Activated CD4-positive, alpha-beta memory T cell treated with anti-CD3 and anti-CD28 coated beads for 36 hours (primary cell): ENCODE measurements at regions not wholly inside any gene's neighbourhood (a gene's known extent, or its start where the extent isn't known, plus 50 kb on each side); places are given as distances from the start of the nearest gene placed in this dataset.

ENCODE experiments used
- CTCF ChIA-PET: fragments of 350-600 bp; sonication (Branson Sonifier 250); formaldehyde crosslinking; loops from one replicate; lab custom pipeline; 2021; ENCODE audit warnings: antibody characterized with exemption, inconsistent platforms; lab: Charles Lee
- POLR2A ChIA-PET: fragments of 350-600 bp; sonication (Branson Sonifier 250); formaldehyde crosslinking; loops from one replicate; lab custom pipeline; 2021; ENCODE audit warnings: antibody characterized with exemption; lab: Charles Lee
- DNase-seq: peaks from one replicate; pipeline ENCODE4 v3.0.0-alpha.2; 2020
- H3K27ac Mint-ChIP-seq: one replicate; pipeline ENCODE4 v1.8.0; 2021; ENCODE audit warnings: mixed read lengths
- H3K27me3 Mint-ChIP-seq: one replicate; pipeline ENCODE4 v1.8.0; 2021; ENCODE audit warnings: mixed read lengths
- H3K36me3 Mint-ChIP-seq: one replicate; pipeline ENCODE4 v1.8.0; 2021; ENCODE audit warnings: mixed read lengths
- H3K4me1 Mint-ChIP-seq: one replicate; pipeline ENCODE4 v1.8.0; 2021; ENCODE audit warnings: low read depth, mixed read lengths
- H3K4me3 Mint-ChIP-seq: one replicate; pipeline ENCODE4 v1.8.0; 2021; ENCODE audit warnings: mild to moderate bottlenecking, mixed read lengths
- H3K9me3 Mint-ChIP-seq: one replicate; pipeline ENCODE4 v1.8.0; 2021; ENCODE audit warnings: mixed read lengths
- intact Hi-C: fragments of 100-400 bp; cut with micrococcal nuclease; formaldehyde crosslinking; loops from one replicate; pipeline ENCODE4 v1.15.1; 2023

DNA sequence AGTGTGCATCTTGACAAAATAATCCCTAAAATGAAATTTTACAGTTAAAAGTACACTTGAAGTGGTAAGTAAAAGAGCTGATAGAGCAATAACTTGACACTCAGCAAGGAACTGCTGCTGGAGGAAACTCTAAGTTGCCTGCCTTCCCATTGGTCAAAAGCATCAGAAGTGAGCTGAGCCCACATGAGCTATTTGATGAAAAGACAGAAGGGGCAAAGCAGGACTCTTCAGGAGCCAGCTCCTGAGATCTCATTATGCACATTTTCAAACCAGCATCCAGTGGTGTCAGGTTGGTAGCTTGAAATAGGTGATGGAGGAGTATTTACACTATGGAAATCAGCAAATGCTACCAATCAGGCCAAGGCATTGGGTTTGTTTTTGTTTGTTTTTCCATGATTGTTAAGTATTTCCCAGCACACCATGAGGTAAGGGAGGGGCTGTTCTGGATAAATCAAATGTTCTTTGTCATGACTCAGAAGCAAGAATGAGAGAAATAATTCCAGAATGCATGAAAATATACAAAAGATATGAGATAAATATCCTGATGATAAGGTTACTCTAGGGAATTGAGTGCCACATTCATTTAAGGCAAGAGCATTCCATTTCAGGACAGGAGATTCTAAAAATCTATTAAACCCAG lies 316.6 kb downstream of the SNX13 start:
- Mint-ChIP-seq H3K27me3 (no peaks in the 10 kb centered on the region), H3K4me3 (no peak overlapping the region), H3K27ac (no peak overlapping the region), H3K9me3 (no peaks in the 10 kb centered on the region), H3K36me3 (no peaks in the 10 kb centered on the region), H3K4me1 (no peaks in the 10 kb centered on the region)
- DNase-seq: no peak
- intact Hi-C loops: no loop called here
- POLR2A ChIA-PET: no interaction called here
- CTCF ChIA-PET: interaction anchor here (1.2 kb wide), 1 partner anchor 648 kb away, joined by 3 read pairs; no protein-coding TSS in a partner anchor

DNA sequence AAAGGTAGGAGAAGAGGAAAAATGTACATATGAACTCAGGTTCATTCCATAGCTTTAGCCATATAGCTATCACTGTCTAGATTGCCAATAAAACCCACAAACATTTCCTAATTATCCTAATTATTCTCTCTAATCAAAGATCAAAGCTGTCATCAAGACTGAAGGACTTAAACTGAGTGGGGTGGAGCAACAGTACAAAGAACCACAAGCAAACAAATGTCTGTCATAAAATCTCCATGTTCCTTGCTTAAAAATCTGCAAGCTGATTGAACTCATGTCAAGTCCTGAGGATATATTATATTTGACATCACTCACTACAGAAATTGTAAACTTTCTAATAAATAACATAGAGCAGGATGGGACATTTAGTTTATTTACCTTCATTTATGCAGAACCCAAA lies 315.9 kb downstream of the SNX13 start:
- CTCF ChIA-PET: interaction anchor here (1.2 kb wide), 1 partner anchor 649 kb away, joined by 3 read pairs; no protein-coding TSS in a partner anchor
- H3K4me3 Mint-ChIP-seq: no peak overlapping the region
- POLR2A ChIA-PET: no interaction called here
- no peaks in the 10 kb centered on the region for H3K36me3 Mint-ChIP-seq
- no peaks in the 10 kb centered on the region for H3K9me3 Mint-ChIP-seq
- intact Hi-C loops: no loop called here
- no peak for DNase-seq
- H3K27me3 Mint-ChIP-seq: no peaks in the 10 kb centered on the region
- H3K4me1 Mint-ChIP-seq: no peaks in the 10 kb centered on the region
- no peak overlapping the region for H3K27ac Mint-ChIP-seq

GRCh38 chr7:17625043-17625442 lies 315.3 kb downstream of the SNX13 start:
- CTCF ChIA-PET: interaction anchor here (1.2 kb wide), 1 partner anchor 649 kb away, joined by 3 read pairs; no protein-coding TSS in a partner anchor
- Mint-ChIP-seq H3K4me1 (no peaks in the 10 kb centered on the region), H3K27me3 (no peaks in the 10 kb centered on the region), H3K9me3 (no peaks in the 10 kb centered on the region), H3K36me3 (no peaks in the 10 kb centered on the region), H3K4me3 (no peak overlapping the region), H3K27ac (no peak overlapping the region)
- no peak for DNase-seq
- intact Hi-C loops: no loop called here
- POLR2A ChIA-PET: no interaction called here

- no peaks in the 10 kb centered on the region for H3K36me3 Mint-ChIP-seq
- no peak overlapping the region for H3K27ac Mint-ChIP-seq
- H3K4me1 Mint-ChIP-seq: no peaks in the 10 kb centered on the region
- POLR2A ChIA-PET: no interaction called here
- no peak for DNase-seq
- no peaks in the 10 kb centered on the region for H3K9me3 Mint-ChIP-seq
- CTCF ChIA-PET: no interaction called here
- no peak overlapping the region for H3K4me3 Mint-ChIP-seq
- intact Hi-C loops: no loop called here
- no peaks in the 10 kb centered on the region for H3K27me3 Mint-ChIP-seq
Observed at GRCh38 chr7:17626235-17626634, 314.1 kb downstream of the SNX13 start.

DNA sequence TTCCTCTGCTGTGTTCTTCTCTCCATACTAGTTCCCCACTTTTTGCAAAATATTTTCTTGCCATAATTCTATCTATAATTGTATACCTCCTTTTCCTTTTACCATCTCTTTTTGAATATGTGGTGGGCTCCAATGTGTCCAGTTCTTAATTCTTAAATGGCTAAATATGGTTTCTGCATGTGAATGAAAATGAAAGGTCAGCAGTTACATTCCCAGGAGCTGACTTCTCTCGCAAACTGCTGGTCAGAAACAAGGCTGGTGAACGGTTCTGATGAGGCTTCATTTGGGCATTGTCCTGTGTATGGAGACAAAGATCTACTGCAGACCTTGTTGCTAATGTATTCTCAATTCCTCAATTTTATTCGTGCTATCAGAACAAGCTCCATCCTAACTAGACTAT lies 309.2 kb downstream of the SNX13 start:
- Mint-ChIP-seq H3K36me3 (no peaks in the 10 kb centered on the region), H3K27ac (no peak overlapping the region), H3K27me3 (peaks cover 6% of the 10 kb centered on the region), H3K4me1 (no peaks in the 10 kb centered on the region), H3K4me3 (no peak overlapping the region), H3K9me3 (no peaks in the 10 kb centered on the region)
- CTCF ChIA-PET: interaction anchor here (2.2 kb wide), 1 partner anchor 10 kb away, joined by 12 read pairs; no protein-coding TSS in a partner anchor
- no peak for DNase-seq
- intact Hi-C loops: no loop called here
- POLR2A ChIA-PET: no interaction called here

DNA sequence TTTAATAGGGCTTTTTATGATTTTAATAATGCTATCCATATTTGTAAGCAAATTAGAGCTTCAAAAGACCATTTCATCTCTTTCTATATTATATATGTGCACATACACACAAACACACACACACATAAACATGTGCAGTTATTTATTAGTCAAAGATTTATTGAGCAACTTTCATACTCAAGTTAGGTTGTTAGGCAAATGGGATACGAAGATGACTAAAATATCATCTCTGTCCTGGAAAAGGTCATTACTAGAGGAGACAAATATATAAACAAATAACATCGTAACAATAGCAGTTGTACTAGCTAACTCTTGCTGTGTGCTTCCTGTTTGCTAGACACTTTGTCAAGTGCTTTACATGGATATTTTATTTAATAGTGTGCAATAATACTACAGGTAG lies 307.9 kb downstream of the SNX13 start:
- ChIA-PET POLR2A (no interaction called here), CTCF (interaction anchor here (1.0 kb wide), 1 partner anchor 8 kb away, joined by 3 read pairs; no protein-coding TSS in a partner anchor)
- Mint-ChIP-seq H3K9me3 (no peaks in the 10 kb centered on the region), H3K36me3 (no peaks in the 10 kb centered on the region), H3K4me1 (no peaks in the 10 kb centered on the region), H3K27me3 (peaks cover 12% of the 10 kb centered on the region), H3K4me3 (no peak overlapping the region), H3K27ac (no peak overlapping the region)
- intact Hi-C loops: no loop called here
- no peak for DNase-seq

DNA sequence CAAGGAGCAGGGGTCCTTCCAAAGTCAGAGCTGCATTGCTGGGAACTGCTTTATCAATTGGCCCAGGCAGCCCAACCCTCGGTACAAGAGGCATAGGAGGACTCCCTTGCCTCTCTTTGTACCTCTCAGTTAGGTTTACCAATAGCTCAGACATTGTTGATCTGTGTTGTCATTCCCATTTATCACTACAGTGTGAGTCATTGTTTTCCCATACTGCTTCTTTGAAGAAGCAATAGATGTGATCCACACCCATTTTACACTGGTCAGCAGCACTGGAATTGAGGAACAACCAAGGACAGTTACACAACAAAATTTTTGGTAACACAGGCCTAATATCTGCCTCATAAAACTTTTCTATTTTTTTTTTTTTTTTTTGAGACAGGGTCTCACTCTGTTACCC lies 307.2 kb downstream of the SNX13 start:
- Mint-ChIP-seq H3K27me3 (peaks cover 12% of the 10 kb centered on the region), H3K4me1 (no peaks in the 10 kb centered on the region), H3K36me3 (no peaks in the 10 kb centered on the region), H3K4me3 (no peak overlapping the region), H3K9me3 (no peaks in the 10 kb centered on the region), H3K27ac (no peak overlapping the region)
- ChIA-PET POLR2A (no interaction called here), CTCF (interaction anchor here (1.0 kb wide), 1 partner anchor 8 kb away, joined by 3 read pairs; no protein-coding TSS in a partner anchor)
- intact Hi-C loops: no loop called here
- no peak for DNase-seq

- ChIA-PET CTCF (interaction anchor here (0.7 kb wide), 1 partner anchor 16 kb away, joined by 4 read pairs; no protein-coding TSS in a partner anchor), POLR2A (no interaction called here)
- Mint-ChIP-seq H3K36me3 (no peaks in the 10 kb centered on the region), H3K4me3 (no peak overlapping the region), H3K27me3 (peaks cover 13% of the 10 kb centered on the region), H3K27ac (no peak overlapping the region), H3K9me3 (no peaks in the 10 kb centered on the region), H3K4me1 (no peaks in the 10 kb centered on the region)
- intact Hi-C loops: no loop called here
- no peak for DNase-seq
Observed at GRCh38 chr7:17638727-17639126, 301.6 kb downstream of the SNX13 start.

DNA sequence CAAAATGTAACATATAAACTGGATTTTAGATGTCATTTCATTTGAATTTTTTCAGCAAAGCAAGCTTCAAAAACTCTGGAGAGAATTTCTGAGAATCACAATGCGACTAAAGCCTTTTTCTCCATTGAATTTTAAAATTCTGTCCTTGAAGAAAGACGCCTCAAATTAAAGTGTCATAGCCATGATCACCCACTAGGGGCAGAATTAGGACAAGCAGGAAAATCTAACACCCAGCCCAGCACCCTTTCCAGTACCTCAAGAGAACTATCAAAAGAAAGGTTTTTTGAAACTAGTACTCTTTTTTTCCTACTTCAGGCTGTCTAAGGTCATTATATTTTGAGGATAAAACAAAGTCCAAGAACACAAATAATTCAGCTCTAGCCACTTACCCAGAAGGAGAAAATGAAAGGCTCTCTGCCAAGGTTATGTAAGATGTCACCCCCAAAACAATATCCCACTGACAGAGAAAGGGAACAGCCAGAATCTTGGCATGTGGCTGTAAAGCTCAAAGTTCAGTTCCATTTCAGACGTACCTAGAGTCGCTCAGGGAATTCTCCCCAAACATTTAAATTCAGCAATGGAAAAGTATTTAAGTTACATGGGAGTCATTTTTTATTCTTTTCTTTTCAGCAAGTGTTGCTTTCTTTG lies 299.4 kb downstream of the SNX13 start:
- Mint-ChIP-seq H3K36me3 (no peaks in the 10 kb centered on the region), H3K4me3 (no peak overlapping the region), H3K27me3 (peaks cover 9% of the 10 kb centered on the region), H3K4me1 (no peaks in the 10 kb centered on the region), H3K27ac (no peak overlapping the region), H3K9me3 (no peaks in the 10 kb centered on the region)
- CTCF ChIA-PET: interaction anchor here (0.6 to 2.6 kb wide), 8 partner anchors 8 to 658 kb away, joined by 3 to 17 read pairs (median 4); no protein-coding TSS in a partner anchor
- POLR2A ChIA-PET: interaction anchor here (0.6 kb wide), 1 partner anchor 21 kb away, joined by 3 read pairs; no protein-coding TSS in a partner anchor
- DNase-seq: no peak
- intact Hi-C loops: loop anchor here (5.0 to 10.0 kb wide), 2 partner anchors 336 to 659 kb away; no protein-coding TSS in a partner anchor

- Mint-ChIP-seq H3K9me3 (no peaks in the 10 kb centered on the region), H3K27ac (no peak overlapping the region), H3K4me3 (no peak overlapping the region), H3K4me1 (no peaks in the 10 kb centered on the region), H3K36me3 (no peaks in the 10 kb centered on the region), H3K27me3 (peaks cover 14% of the 10 kb centered on the region)
- DNase-seq: no peak
- intact Hi-C loops: loop anchor here (10.0 kb wide), 1 partner anchor 341 kb away; no protein-coding TSS in a partner anchor
- ChIA-PET POLR2A (no interaction called here), CTCF (no interaction called here)
Observed at GRCh38 chr7:17645500-17645899, 294.8 kb downstream of the SNX13 start.

DNA sequence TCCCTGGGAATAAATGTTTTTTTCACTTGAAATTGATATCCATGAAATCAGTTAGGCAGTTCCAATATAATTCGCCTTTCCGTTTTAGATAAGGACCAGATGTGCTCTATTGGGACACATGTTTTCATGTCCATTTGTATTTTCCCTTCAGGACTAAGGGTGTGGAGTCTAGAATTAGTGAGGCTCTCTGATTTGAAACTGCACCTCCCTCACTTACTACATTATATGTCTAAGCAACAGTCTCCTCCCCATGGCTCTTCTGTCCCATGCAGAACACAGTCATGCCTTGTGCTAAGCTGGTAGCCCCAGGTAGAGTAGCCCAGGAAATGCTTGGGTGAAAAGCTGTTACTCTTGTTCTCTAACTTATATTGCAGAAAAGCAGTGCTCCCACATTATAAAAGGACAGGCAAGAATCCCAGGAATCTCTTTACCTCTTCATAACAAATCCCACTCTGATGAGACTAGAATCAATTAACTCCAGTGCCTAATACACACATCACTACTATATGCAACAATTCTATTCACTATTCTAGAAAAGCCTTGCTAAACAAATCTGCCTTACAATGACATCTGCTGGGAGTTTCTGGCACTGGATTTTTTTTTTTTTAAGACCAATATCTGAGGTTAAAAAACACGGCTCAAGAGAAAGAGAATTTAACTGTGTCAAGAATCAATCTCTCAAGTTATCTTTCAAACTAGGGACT lies 293.9 kb downstream of the SNX13 start:
- Mint-ChIP-seq H3K27ac (no peak overlapping the region), H3K9me3 (no peaks in the 10 kb centered on the region), H3K27me3 (peaks cover 14% of the 10 kb centered on the region), H3K4me3 (no peak overlapping the region), H3K4me1 (no peaks in the 10 kb centered on the region), H3K36me3 (no peaks in the 10 kb centered on the region)
- ChIA-PET CTCF (interaction anchor here (1.0 kb wide), 1 partner anchor 343 kb away, joined by 4 read pairs; no protein-coding TSS in a partner anchor), POLR2A (no interaction called here)
- no peak for DNase-seq
- intact Hi-C loops: loop anchor here (10.0 kb wide), 1 partner anchor 342 kb away; no protein-coding TSS in a partner anchor

GRCh38 chr7:17651341-17651740 lies 289.0 kb downstream of the SNX13 start:
- intact Hi-C loops: no loop called here
- CTCF ChIA-PET: interaction anchor here (1.3 to 2.3 kb wide), 2 partner anchors 10 to 29 kb away, joined by 3 to 17 read pairs; no protein-coding TSS in a partner anchor
- H3K36me3 Mint-ChIP-seq: no peaks in the 10 kb centered on the region
- POLR2A ChIA-PET: no interaction called here
- H3K27ac Mint-ChIP-seq: no peak overlapping the region
- H3K4me1 Mint-ChIP-seq: no peaks in the 10 kb centered on the region
- no peak for DNase-seq
- no peak overlapping the region for H3K4me3 Mint-ChIP-seq
- no peaks in the 10 kb centered on the region for H3K9me3 Mint-ChIP-seq
- H3K27me3 Mint-ChIP-seq: peaks cover 16% of the 10 kb centered on the region
